CD14-positive monocyte (primary cell): ENCODE measurements at regions not wholly inside any gene's neighbourhood (a gene's known extent, or its start where the extent isn't known, plus 50 kb on each side); places are given as distances from the start of the nearest gene placed in this dataset.

Experiments used
- DNase-seq, 3 donors: peaks; one replicate each; pipeline ENCODE4 v3.0.0-alpha.2; 2011 to 2022
- H2AFZ ChIP-seq: 2 replicates; pipeline ENCODE4 v1.6.0; 2012; ENCODE audit warnings: mild to moderate bottlenecking, low read depth, low read length, inconsistent platforms; ENCODE audit not compliant: insufficient read depth, poor library complexity, severe bottlenecking
- H3K27ac ChIP-seq, 2 donors: 1 replicate in 1 of 2; 2 replicates in 1 of 2; pipeline ENCODE4 v1.5.1; 2012 to 2013; ENCODE audit warnings: low read length in 2 of 2, control low read depth in 1 of 2, inconsistent platforms in 1 of 2, low read depth in 1 of 2, mild to moderate bottlenecking in 1 of 2
- H3K27me3 ChIP-seq, 2 donors: one replicate each; pipeline versions ENCODE4 v1.6.0 to v1.6.1; 2011 to 2013; ENCODE audit warnings: low read length in 2 of 2; ENCODE audit not compliant: control insufficient read depth in 2 of 2, insufficient read depth in 2 of 2
- H3K36me3 ChIP-seq, 2 donors: replicated peaks in 1 of 2; 1 replicate in 1 of 2; 2 replicates in 1 of 2; pipeline versions ENCODE4 v1.5.1 to v1.6.1; 2012 to 2013; ENCODE audit warnings: low read length in 2 of 2, control low read depth in 1 of 2, inconsistent platforms in 1 of 2, mild to moderate bottlenecking in 1 of 2; ENCODE audit not compliant: insufficient read depth in 2 of 2, control insufficient read depth in 1 of 2
- H3K4me1 ChIP-seq, 2 donors: 1 replicate in 1 of 2; 2 replicates in 1 of 2; pipeline versions ENCODE4 v1.5.1 to v1.6.1; 2012 to 2013; ENCODE audit warnings: low read length in 2 of 2, control low read depth in 1 of 2, inconsistent platforms in 1 of 2, mild to moderate bottlenecking in 1 of 2, moderate library complexity in 1 of 2; ENCODE audit not compliant: insufficient read depth in 2 of 2, control insufficient read depth in 1 of 2
- H3K4me2 ChIP-seq: replicated peaks from 2 replicates; pipeline ENCODE3; 2012; ENCODE audit warnings: low read length, moderate library complexity, mild to moderate bottlenecking; ENCODE audit not compliant: poor library complexity, severe bottlenecking; ENCODE audit errors: extremely low read depth
- H3K4me3 ChIP-seq, 3 experiments: fragments of 200-600 bp in 1 of 3; sonication (generic) in 1 of 3; replicated peaks in 1 of 3; 1 replicate in 2 of 3; 2 replicates in 1 of 3; pipeline ENCODE4 v1.5.1; 2011 to 2013; ENCODE audit warnings: low read length in 3 of 3, mild to moderate bottlenecking in 3 of 3, control low read depth in 2 of 3, low read depth in 2 of 3, inconsistent platforms in 1 of 3, moderate library complexity in 1 of 3
- H3K79me2 ChIP-seq: 2 replicates; pipeline ENCODE4 v1.6.0; 2012; ENCODE audit warnings: mild to moderate bottlenecking, control low read depth, inconsistent platforms, low read length, moderate library complexity; ENCODE audit not compliant: insufficient read depth
- H3K9ac ChIP-seq: 2 replicates; pipeline ENCODE4 v1.6.0; 2017; ENCODE audit warnings: low read length, mild to moderate bottlenecking; ENCODE audit not compliant: insufficient read depth, poor library complexity, severe bottlenecking
- H3K9me3 ChIP-seq, 2 donors: replicated peaks in 1 of 2; 1 replicate in 1 of 2; 2 replicates in 1 of 2; pipeline versions ENCODE4 v1.5.1 to v1.6.1; 2012 to 2013; ENCODE audit warnings: low read length in 2 of 2, control low read depth in 1 of 2; ENCODE audit not compliant: control insufficient read depth in 1 of 2, insufficient read depth in 1 of 2
- H4K20me1 ChIP-seq: 2 replicates; pipeline ENCODE4 v1.6.0; 2012; ENCODE audit warnings: mild to moderate bottlenecking, low read length, control low read depth, moderate library complexity; ENCODE audit not compliant: insufficient read depth
- H3K27ac Mint-ChIP-seq, 7 donors: one replicate each; pipeline ENCODE4 v1.8.0; 2020; ENCODE audit warnings: mild to moderate bottlenecking in 7 of 7, mixed read lengths in 7 of 7, moderate library complexity in 6 of 7, inconsistent platforms in 2 of 7
- H3K27me3 Mint-ChIP-seq, 3 donors: one replicate each; pipeline ENCODE4 v1.8.0; 2021 to 2022; ENCODE audit warnings: low read depth in 3 of 3, mild to moderate bottlenecking in 3 of 3, mixed read lengths in 3 of 3, moderate library complexity in 3 of 3, inconsistent platforms in 1 of 3
- H3K36me3 Mint-ChIP-seq, 2 donors: one replicate each; pipeline ENCODE4 v1.8.0; 2020; ENCODE audit warnings: mixed read lengths in 2 of 2, inconsistent platforms in 1 of 2, mild to moderate bottlenecking in 1 of 2
- H3K4me1 Mint-ChIP-seq: one replicate; pipeline ENCODE4 v1.8.0; 2020; ENCODE audit warnings: mild to moderate bottlenecking, mixed read lengths
- H3K4me3 Mint-ChIP-seq, 2 donors: one replicate each; pipeline ENCODE4 v1.8.0; 2020; ENCODE audit warnings: mild to moderate bottlenecking in 2 of 2, mixed read lengths in 2 of 2, moderate library complexity in 1 of 2
- H3K9me3 Mint-ChIP-seq, 7 donors: one replicate each; pipeline ENCODE4 v1.8.0; 2020 to 2022; ENCODE audit warnings: mixed read lengths in 7 of 7, mild to moderate bottlenecking in 6 of 7, moderate library complexity in 6 of 7, inconsistent platforms in 2 of 7
- WGBS: methylation state at CpG from one replicate; pipeline ENCODE4 v1.1.5; 2013; ENCODE audit warnings: missing lambda C conversion rate; ENCODE audit not compliant: insufficient coverage; 5-methylcytosine and 5-hydroxymethylcytosine counted together
- intact Hi-C, 2 donors: fragments of 100-400 bp; cut with micrococcal nuclease; formaldehyde crosslinking; loops; one replicate each; pipeline versions ENCODE4 v1.15.0 to v1.15.1; 2023
- TF ChIP-seq, protein P1 (sequence below): fragments of 200-600 bp; IDR thresholded peaks from one replicate; pipeline ENCODE4 v1.8.0; 2022; ENCODE audit warnings: antibody characterized with exemption, mild to moderate bottlenecking

DNA sequence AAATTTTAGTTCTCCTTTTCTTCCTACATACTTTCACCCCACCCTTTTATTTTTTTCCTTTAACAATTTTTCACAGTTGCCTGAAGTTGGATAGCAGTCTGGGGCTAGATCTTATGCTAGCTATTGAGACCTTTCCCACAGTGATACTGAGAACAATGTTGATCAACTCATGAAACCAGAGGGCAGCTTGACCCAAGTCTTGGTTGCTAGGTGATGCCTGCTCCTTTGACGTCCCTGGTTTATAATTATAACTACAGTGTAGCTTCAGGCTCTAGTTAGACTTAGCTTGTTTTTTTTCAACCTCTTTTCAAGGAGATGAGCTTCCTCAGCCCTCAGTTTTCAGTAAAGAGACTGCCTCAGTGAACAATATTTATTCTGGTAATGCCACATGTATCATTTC is 648.5 kb downstream of the IRS1 start:
- Mint-ChIP-seq H3K36me3 (no peaks in the 10 kb centered on the region), H3K4me3 (no peak overlapping the region), H3K4me1 (peaks cover 10% of the 10 kb centered on the region), H3K27me3 (peaks cover 0 to 1% (median 0%) of the 10 kb centered on the region in 3 donors), H3K27ac (no peak overlapping the region), H3K9me3 (peaks cover 0 to 3% (median 0%) of the 10 kb centered on the region in 7 donors)
- no CpG with 5 or more reads among the region's 1 CpG for WGBS
- H3K27me3 ChIP-seq: no peaks in the 10 kb centered on the region
- no peak overlapping the region for H2AFZ ChIP-seq
- H3K4me3 ChIP-seq: no peak overlapping the region
- H4K20me1 ChIP-seq: no peaks in the 10 kb centered on the region
- peaks cover 4 to 7% of the 10 kb centered on the region in 2 donors for H3K4me1 ChIP-seq
- H3K27ac ChIP-seq: no peak overlapping the region
- TF ChIP-seq, protein P1, sequence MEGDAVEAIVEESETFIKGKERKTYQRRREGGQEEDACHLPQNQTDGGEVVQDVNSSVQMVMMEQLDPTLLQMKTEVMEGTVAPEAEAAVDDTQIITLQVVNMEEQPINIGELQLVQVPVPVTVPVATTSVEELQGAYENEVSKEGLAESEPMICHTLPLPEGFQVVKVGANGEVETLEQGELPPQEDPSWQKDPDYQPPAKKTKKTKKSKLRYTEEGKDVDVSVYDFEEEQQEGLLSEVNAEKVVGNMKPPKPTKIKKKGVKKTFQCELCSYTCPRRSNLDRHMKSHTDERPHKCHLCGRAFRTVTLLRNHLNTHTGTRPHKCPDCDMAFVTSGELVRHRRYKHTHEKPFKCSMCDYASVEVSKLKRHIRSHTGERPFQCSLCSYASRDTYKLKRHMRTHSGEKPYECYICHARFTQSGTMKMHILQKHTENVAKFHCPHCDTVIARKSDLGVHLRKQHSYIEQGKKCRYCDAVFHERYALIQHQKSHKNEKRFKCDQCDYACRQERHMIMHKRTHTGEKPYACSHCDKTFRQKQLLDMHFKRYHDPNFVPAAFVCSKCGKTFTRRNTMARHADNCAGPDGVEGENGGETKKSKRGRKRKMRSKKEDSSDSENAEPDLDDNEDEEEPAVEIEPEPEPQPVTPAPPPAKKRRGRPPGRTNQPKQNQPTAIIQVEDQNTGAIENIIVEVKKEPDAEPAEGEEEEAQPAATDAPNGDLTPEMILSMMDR: no peak
- no peaks in the 10 kb centered on the region for H3K79me2 ChIP-seq
- DNase-seq: no peak
- no peak overlapping the region for H3K4me2 ChIP-seq
- H3K9ac ChIP-seq: no peak overlapping the region
- H3K36me3 ChIP-seq: no peaks in the 10 kb centered on the region
- intact Hi-C loops: no loop called here
- no peaks in the 10 kb centered on the region for H3K9me3 ChIP-seq

DNA sequence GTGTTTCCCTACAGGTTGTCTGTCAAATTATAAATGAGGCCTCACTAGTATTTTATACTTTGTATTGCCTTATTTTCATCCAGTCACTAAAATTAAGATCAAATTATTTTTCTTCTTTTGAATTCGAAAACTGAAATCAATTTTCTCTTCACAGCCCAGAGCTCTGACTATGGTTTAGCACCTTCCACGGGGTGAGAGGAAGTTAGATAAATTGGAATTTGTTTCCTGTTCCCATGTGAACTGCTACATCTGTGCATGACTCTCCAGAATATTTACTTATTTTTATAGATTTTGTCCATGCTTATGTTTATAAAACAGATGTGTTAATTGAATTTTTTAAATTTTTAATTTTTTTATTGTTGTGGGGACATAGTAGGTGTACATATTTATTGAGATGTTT is 656.5 kb downstream of the IRS1 start:
- Histone ChIP-seq H3K9ac (no peak overlapping the region), H3K36me3 (no peaks in the 10 kb centered on the region), H3K4me3 (no peak overlapping the region), H4K20me1 (no peaks in the 10 kb centered on the region), H3K4me1 (peaks cover 26 to 27% of the 10 kb centered on the region in 2 donors), H3K4me2 (no peak overlapping the region), H3K9me3 (no peaks in the 10 kb centered on the region), H3K79me2 (no peaks in the 10 kb centered on the region), H2AFZ (no peak overlapping the region), H3K27ac (no peak overlapping the region), H3K27me3 (no peaks in the 10 kb centered on the region)
- Mint-ChIP-seq H3K4me1 (peaks cover 21% of the 10 kb centered on the region), H3K27ac (no peak overlapping the region), H3K27me3 (peaks cover 0 to 2% (median 0%) of the 10 kb centered on the region in 3 donors), H3K9me3 (peaks cover 0 to 3% (median 0%) of the 10 kb centered on the region in 7 donors), H3K4me3 (no peak overlapping the region), H3K36me3 (no peaks in the 10 kb centered on the region)
- intact Hi-C loops: no loop called here
- DNase-seq: no peak
- no CpG with 5 or more reads among the region's 2 CpGs for WGBS
- TF ChIP-seq, protein P1: no peak
